HepG2 (cell line): ENCODE measurements at regions not wholly inside any gene's neighbourhood (a gene's known extent, or its start where the extent isn't known, plus 50 kb on each side); places are given as distances from the start of the nearest gene placed in this dataset.

Experiments used
- ARNTL ChIP-seq: sonication (generic); formaldehyde crosslinking; IDR thresholded peaks from 2 replicates; pipeline ENCODE4 v1.4.0; 2020; ENCODE audit warnings: mild to moderate bottlenecking, missing genetic modification reagents
- CAMTA2 ChIP-seq: sonication (generic); formaldehyde crosslinking; IDR thresholded peaks from 2 replicates; pipeline ENCODE4 v1.4.0; 2020; ENCODE audit warnings: mild to moderate bottlenecking, missing genetic modification reagents, borderline replicate concordance
- FOXA3 ChIP-seq: IDR thresholded peaks from 2 replicates; pipeline ENCODE4 v1.6.1; 2016; ENCODE audit warnings: missing genetic modification reagents, missing compliant biosample characterization
- FOXJ3 ChIP-seq: sonication (generic); formaldehyde crosslinking; IDR thresholded peaks from 2 replicates; pipeline ENCODE4 v1.4.0; 2020; ENCODE audit warnings: missing genetic modification reagents, mild to moderate bottlenecking, borderline replicate concordance
- GATA4 ChIP-seq: sonication (generic); IDR thresholded peaks from 2 replicates; pipeline ENCODE4 v1.6.1; 2016; ENCODE audit warnings: antibody characterized with exemption, low read depth, borderline replicate concordance
- KDM6A ChIP-seq: IDR thresholded peaks from 2 replicates; pipeline ENCODE4 v1.6.1; 2016; ENCODE audit warnings: low read depth
- XBP1 ChIP-seq: sonication (generic); formaldehyde crosslinking; IDR thresholded peaks from 2 replicates; pipeline ENCODE4 v1.5.0; 2020; ENCODE audit warnings: missing genetic modification reagents
- ZNF260 ChIP-seq: sonication (generic); formaldehyde crosslinking; IDR thresholded peaks from 2 replicates; pipeline ENCODE4 v1.4.0; 2020; ENCODE audit warnings: missing genetic modification reagents, low read depth, mild to moderate bottlenecking, borderline replicate concordance
- ZNF382 ChIP-seq: sonication (generic); formaldehyde crosslinking; IDR thresholded peaks from 2 replicates; pipeline ENCODE4 v1.5.0; 2020; ENCODE audit warnings: missing genetic modification reagents, mild to moderate bottlenecking, borderline replicate concordance
- ZNF607 ChIP-seq: sonication (generic); formaldehyde crosslinking; IDR thresholded peaks from 2 replicates; pipeline ENCODE4 v1.5.1; 2020; ENCODE audit warnings: missing genetic modification reagents, mild to moderate bottlenecking, borderline replicate concordance
- ZNF710 ChIP-seq: sonication (generic); formaldehyde crosslinking; IDR thresholded peaks from 2 replicates; pipeline ENCODE4 v1.5.0; 2020; ENCODE audit warnings: mild to moderate bottlenecking, missing genetic modification reagents, borderline replicate concordance
- TF ChIP-seq, protein P1 (sequence below): sonication (generic); formaldehyde crosslinking; IDR thresholded peaks from 2 replicates; pipeline ENCODE4 v1.4.0; 2020; ENCODE audit warnings: mild to moderate bottlenecking, missing genetic modification reagents
- TF ChIP-seq, protein P2 (sequence below): sonication (generic); formaldehyde crosslinking; IDR thresholded peaks from 2 replicates; pipeline ENCODE4 v1.8.1; 2022; ENCODE audit warnings: low read depth, mild to moderate bottlenecking, missing genetic modification reagents
- TF ChIP-seq, protein P3 (sequence below): sonication (generic); formaldehyde crosslinking; IDR thresholded peaks from 2 replicates; pipeline ENCODE4 v1.4.0; 2020; ENCODE audit warnings: missing genetic modification reagents
- TF ChIP-seq, protein P4 (sequence below): sonication (generic); formaldehyde crosslinking; IDR thresholded peaks from 2 replicates; pipeline ENCODE4 v1.5.0; 2020; ENCODE audit warnings: missing genetic modification reagents, mild to moderate bottlenecking, borderline replicate concordance

DNA sequence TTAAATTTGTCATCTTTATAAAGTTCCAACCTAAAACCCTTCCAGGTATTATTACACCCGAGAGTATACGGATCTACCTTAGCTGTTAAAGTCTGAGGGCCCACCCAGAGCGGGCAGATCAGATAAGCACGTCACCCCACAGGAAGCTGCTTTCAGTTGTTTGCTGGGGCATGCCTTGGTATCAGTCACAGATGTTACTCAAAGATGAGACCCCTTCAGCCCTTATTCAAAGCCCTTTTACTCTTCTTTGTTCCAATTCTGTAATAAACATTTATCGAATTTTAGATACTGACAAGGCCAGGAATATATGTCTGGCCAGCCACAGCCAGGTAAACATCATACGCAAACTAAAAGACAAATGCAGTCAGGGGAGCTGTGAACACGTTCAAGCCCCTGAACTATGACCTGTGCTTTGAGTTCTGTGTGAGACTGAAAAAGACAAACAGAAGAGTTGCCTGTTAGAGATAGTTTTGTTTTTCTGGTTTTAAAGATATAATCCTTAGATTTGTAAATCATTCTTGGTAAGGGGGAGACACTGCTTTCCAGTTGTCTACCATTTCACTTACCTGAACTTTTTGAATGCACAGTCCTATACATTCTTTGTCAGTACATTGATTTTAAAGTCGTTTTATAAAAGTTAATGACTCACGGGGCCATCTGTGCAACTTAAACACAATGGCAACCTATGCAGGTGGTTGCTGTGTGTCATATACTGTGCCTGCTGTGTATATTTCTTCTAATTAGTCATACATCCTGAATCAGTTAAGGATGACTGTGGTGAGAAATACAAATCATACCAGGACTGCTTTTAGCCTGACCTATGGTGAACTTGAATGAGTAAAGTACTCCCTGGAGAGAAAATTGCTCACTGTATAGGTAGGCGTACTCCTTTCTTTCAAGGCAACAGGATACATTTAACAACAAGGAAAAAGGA lies 100.5 kb upstream of the ITPRID2 start (continued):
- TF ChIP-seq, protein P1, sequence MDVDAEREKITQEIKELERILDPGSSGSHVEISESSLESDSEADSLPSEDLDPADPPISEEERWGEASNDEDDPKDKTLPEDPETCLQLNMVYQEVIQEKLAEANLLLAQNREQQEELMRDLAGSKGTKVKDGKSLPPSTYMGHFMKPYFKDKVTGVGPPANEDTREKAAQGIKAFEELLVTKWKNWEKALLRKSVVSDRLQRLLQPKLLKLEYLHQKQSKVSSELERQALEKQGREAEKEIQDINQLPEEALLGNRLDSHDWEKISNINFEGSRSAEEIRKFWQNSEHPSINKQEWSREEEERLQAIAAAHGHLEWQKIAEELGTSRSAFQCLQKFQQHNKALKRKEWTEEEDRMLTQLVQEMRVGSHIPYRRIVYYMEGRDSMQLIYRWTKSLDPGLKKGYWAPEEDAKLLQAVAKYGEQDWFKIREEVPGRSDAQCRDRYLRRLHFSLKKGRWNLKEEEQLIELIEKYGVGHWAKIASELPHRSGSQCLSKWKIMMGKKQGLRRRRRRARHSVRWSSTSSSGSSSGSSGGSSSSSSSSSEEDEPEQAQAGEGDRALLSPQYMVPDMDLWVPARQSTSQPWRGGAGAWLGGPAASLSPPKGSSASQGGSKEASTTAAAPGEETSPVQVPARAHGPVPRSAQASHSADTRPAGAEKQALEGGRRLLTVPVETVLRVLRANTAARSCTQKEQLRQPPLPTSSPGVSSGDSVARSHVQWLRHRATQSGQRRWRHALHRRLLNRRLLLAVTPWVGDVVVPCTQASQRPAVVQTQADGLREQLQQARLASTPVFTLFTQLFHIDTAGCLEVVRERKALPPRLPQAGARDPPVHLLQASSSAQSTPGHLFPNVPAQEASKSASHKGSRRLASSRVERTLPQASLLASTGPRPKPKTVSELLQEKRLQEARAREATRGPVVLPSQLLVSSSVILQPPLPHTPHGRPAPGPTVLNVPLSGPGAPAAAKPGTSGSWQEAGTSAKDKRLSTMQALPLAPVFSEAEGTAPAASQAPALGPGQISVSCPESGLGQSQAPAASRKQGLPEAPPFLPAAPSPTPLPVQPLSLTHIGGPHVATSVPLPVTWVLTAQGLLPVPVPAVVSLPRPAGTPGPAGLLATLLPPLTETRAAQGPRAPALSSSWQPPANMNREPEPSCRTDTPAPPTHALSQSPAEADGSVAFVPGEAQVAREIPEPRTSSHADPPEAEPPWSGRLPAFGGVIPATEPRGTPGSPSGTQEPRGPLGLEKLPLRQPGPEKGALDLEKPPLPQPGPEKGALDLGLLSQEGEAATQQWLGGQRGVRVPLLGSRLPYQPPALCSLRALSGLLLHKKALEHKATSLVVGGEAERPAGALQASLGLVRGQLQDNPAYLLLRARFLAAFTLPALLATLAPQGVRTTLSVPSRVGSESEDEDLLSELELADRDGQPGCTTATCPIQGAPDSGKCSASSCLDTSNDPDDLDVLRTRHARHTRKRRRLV (CRISPR knock-in tag), result 0 out of 2 replicates have a peak, but pooled peaks have one; percentile 23
- TF ChIP-seq, protein P2, sequence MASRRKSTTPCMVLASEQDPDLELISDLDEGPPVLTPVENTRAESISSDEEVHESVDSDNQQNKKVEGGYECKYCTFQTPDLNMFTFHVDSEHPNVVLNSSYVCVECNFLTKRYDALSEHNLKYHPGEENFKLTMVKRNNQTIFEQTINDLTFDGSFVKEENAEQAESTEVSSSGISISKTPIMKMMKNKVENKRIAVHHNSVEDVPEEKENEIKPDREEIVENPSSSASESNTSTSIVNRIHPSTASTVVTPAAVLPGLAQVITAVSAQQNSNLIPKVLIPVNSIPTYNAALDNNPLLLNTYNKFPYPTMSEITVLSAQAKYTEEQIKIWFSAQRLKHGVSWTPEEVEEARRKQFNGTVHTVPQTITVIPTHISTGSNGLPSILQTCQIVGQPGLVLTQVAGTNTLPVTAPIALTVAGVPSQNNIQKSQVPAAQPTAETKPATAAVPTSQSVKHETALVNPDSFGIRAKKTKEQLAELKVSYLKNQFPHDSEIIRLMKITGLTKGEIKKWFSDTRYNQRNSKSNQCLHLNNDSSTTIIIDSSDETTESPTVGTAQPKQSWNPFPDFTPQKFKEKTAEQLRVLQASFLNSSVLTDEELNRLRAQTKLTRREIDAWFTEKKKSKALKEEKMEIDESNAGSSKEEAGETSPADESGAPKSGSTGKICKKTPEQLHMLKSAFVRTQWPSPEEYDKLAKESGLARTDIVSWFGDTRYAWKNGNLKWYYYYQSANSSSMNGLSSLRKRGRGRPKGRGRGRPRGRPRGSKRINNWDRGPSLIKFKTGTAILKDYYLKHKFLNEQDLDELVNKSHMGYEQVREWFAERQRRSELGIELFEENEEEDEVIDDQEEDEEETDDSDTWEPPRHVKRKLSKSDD (CRISPR knock-in tag), result peak; percentile 74; the same call in 1 of the 2 replicates
- TF ChIP-seq XBP1 (CRISPR knock-in tag) (no peak), ZNF607 (CRISPR knock-in tag) (no peak), CAMTA2 (CRISPR knock-in tag) (no peak), FOXA3 (CRISPR knock-in tag) (peak; percentile 87), ZNF710 (CRISPR knock-in tag) (peak; percentile 87), FOXJ3 (CRISPR knock-in tag) (peak; percentile 80; the same call in 1 of the 2 replicates), ZNF382 (CRISPR knock-in tag) (no peak), ARNTL (peak; percentile 81), ZNF260 (CRISPR knock-in tag) (no peak), KDM6A (peak; percentile 90), GATA4 (peak; percentile 72; the same call in 1 of the 2 replicates)
- TF ChIP-seq, protein P3, sequence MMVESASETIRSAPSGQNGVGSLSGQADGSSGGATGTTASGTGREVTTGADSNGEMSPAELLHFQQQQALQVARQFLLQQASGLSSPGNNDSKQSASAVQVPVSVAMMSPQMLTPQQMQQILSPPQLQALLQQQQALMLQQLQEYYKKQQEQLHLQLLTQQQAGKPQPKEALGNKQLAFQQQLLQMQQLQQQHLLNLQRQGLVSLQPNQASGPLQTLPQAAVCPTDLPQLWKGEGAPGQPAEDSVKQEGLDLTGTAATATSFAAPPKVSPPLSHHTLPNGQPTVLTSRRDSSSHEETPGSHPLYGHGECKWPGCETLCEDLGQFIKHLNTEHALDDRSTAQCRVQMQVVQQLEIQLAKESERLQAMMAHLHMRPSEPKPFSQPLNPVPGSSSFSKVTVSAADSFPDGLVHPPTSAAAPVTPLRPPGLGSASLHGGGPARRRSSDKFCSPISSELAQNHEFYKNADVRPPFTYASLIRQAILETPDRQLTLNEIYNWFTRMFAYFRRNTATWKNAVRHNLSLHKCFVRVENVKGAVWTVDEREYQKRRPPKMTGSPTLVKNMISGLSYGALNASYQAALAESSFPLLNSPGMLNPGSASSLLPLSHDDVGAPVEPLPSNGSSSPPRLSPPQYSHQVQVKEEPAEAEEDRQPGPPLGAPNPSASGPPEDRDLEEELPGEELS (CRISPR knock-in tag), result peak; percentile 87
- TF ChIP-seq, protein P4, sequence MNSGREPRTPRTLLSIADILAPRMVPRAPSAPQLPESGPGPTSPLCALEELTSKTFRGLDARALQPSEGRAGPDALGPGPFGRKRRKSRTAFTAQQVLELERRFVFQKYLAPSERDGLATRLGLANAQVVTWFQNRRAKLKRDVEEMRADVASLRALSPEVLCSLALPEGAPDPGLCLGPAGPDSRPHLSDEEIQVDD (CRISPR knock-in tag), result no peak
